IMR-90 (cell line): ENCODE measurements at regions not wholly inside any gene's neighbourhood (a gene's known extent, or its start where the extent isn't known, plus 50 kb on each side); places are given as distances from the start of the nearest gene placed in this dataset.

Experiments
- ATAC-seq: fragments of 200-7000 bp; cut with Tn5 transposase; 2 replicates; pipeline ENCODE4 v1.9.1; 2020; ENCODE audit warnings: low read depth, mild to moderate bottlenecking, moderate library complexity
- BruUV-seq: library from RNA; stranded (reverse); fragments of 400-500 nt; replicated peaks from 2 replicates; lab custom pipeline; 2021; lab: Mats Ljungman, UMichigan
- CTCF ChIA-PET: fragments of 300-600 bp; formaldehyde crosslinking; extraction: SDS; loops from one replicate; lab custom pipeline; 2021; ENCODE audit warnings: antibody characterized with exemption; lab: Yijun Ruan, JAX
- POLR2A ChIA-PET: fragments of 300-600 bp; sonication (Branson Sonifier 250); formaldehyde crosslinking; loops from one replicate; lab custom pipeline; 2022; ENCODE audit warnings: antibody characterized with exemption; ENCODE audit not compliant: unreplicated experiment; lab: Charles Lee
- DNase-seq: peaks from one replicate; pipeline ENCODE4 v3.0.0; 2013
- H2AFZ ChIP-seq: replicated peaks from 2 replicates; pipeline ENCODE3; 2013; ENCODE audit warnings: low read length, mild to moderate bottlenecking; ENCODE audit not compliant: poor library complexity
- H2AK5ac ChIP-seq: 2 replicates; pipeline ENCODE4 v1.6.1; 2013; ENCODE audit warnings: low read depth, low read length, inconsistent platforms
- H2AK9ac ChIP-seq: replicated peaks from 2 replicates; pipeline ENCODE3; 2013; ENCODE audit warnings: mild to moderate bottlenecking, low read depth, low read length, moderate library complexity; ENCODE audit not compliant: poor library complexity
- H2BK120ac ChIP-seq: 2 replicates; pipeline ENCODE4 v1.6.1; 2013; ENCODE audit warnings: low read depth, low read length, inconsistent platforms
- H2BK15ac ChIP-seq: 3 replicates; pipeline ENCODE4 v1.6.1; 2013; ENCODE audit warnings: low read depth, low read length, inconsistent platforms
- H2BK20ac ChIP-seq: 2 replicates; pipeline ENCODE4 v1.6.1; 2013; ENCODE audit warnings: low read depth, mild to moderate bottlenecking, inconsistent platforms, low read length, moderate library complexity
- H2BK5ac ChIP-seq: 2 replicates; pipeline ENCODE4 v1.6.1; 2013; ENCODE audit warnings: mild to moderate bottlenecking, low read depth, low read length, inconsistent platforms; ENCODE audit not compliant: poor library complexity, severe bottlenecking
- H3K14ac ChIP-seq: replicated peaks from 2 replicates; pipeline ENCODE4 v1.6.1; 2013; ENCODE audit warnings: low read depth, low read length, inconsistent platforms
- H3K18ac ChIP-seq: 2 replicates; pipeline ENCODE4 v1.6.1; 2013; ENCODE audit warnings: low read depth, low read length, control low read depth
- H3K23ac ChIP-seq: 2 replicates; pipeline ENCODE4 v1.6.1; 2013; ENCODE audit warnings: low read depth, low read length, inconsistent platforms
- H3K27ac ChIP-seq: 2 replicates; pipeline ENCODE4 v1.5.1; 2013; ENCODE audit warnings: mild to moderate bottlenecking, control low read depth, low read length; ENCODE audit not compliant: insufficient read depth
- H3K27me3 ChIP-seq: 2 replicates; pipeline ENCODE4 v1.6.1; 2013; ENCODE audit warnings: low read length; ENCODE audit not compliant: control insufficient read depth, insufficient read depth
- H3K36me3 ChIP-seq: 2 replicates; pipeline ENCODE4 v1.6.1; 2013; ENCODE audit warnings: low read length, mixed read lengths; ENCODE audit not compliant: control insufficient read depth, insufficient read depth
- H3K4ac ChIP-seq: 2 replicates; pipeline ENCODE4 v1.6.1; 2013; ENCODE audit warnings: low read depth, low read length, inconsistent platforms
- H3K4me1 ChIP-seq: 2 replicates; pipeline ENCODE4 v1.6.1; 2013; ENCODE audit warnings: low read length, mixed read lengths; ENCODE audit not compliant: control insufficient read depth, insufficient read depth
- H3K4me2 ChIP-seq: 2 replicates; pipeline ENCODE4 v1.6.1; 2013; ENCODE audit warnings: low read depth, mild to moderate bottlenecking, control low read depth, low read length, moderate library complexity
- H3K4me3 ChIP-seq: 2 replicates; pipeline ENCODE4 v1.5.1; 2013; ENCODE audit warnings: low read depth, mild to moderate bottlenecking, control low read depth, low read length, moderate library complexity; ENCODE audit not compliant: insufficient read depth
- H3K56ac ChIP-seq: 2 replicates; pipeline ENCODE4 v1.6.1; 2013; ENCODE audit warnings: low read length, inconsistent platforms; ENCODE audit not compliant: insufficient read depth; ENCODE audit errors: extremely low read depth
- H3K79me1 ChIP-seq, 2 experiments: 2 replicates each; pipeline ENCODE4 v1.6.1; 2013; ENCODE audit warnings: low read length in 2 of 2, inconsistent platforms in 1 of 2, low read depth in 1 of 2
- H3K9ac ChIP-seq: 2 replicates; pipeline ENCODE4 v1.6.1; 2013; ENCODE audit warnings: low read depth, low read length, control low read depth
- H3K9me1 ChIP-seq: 2 replicates; pipeline ENCODE4 v1.6.1; 2013; ENCODE audit warnings: low read length, inconsistent platforms; ENCODE audit not compliant: insufficient read depth
- H3K9me3 ChIP-seq: 2 replicates; pipeline ENCODE4 v1.6.1; 2013; ENCODE audit warnings: low read length; ENCODE audit not compliant: control insufficient read depth, insufficient read depth
- H4K20me1 ChIP-seq: 2 replicates; pipeline ENCODE4 v1.6.1; 2013; ENCODE audit warnings: low read length, inconsistent platforms; ENCODE audit not compliant: insufficient read depth
- H4K5ac ChIP-seq: 2 replicates; pipeline ENCODE4 v1.6.1; 2013; ENCODE audit warnings: mild to moderate bottlenecking, low read depth, low read length, control low read depth
- H4K8ac ChIP-seq, 2 experiments: 2 replicates each; pipeline ENCODE4 v1.6.1; 2013; ENCODE audit warnings: low read depth in 2 of 2, low read length in 2 of 2, control low read depth in 1 of 2, inconsistent platforms in 1 of 2
- H4K91ac ChIP-seq: 2 replicates; pipeline ENCODE4 v1.6.1; 2013; ENCODE audit warnings: low read depth, low read length, inconsistent platforms; ENCODE audit not compliant: insufficient read depth
- BHLHE40 ChIP-seq: fragments of 150-350 bp; IDR thresholded peaks from 2 replicates; pipeline ENCODE4 v1.6.1; 2016; ENCODE audit warnings: mild to moderate bottlenecking, low read depth, low read length
- CEBPB ChIP-seq: IDR thresholded peaks from 2 replicates; pipeline ENCODE4 v1.6.1; 2012; ENCODE audit warnings: low read depth, low read length, improper control_type of control experiment
- CHD1 ChIP-seq: IDR thresholded peaks from 2 replicates; pipeline ENCODE4 v1.6.1; 2012; ENCODE audit warnings: low read depth, low read length, improper control_type of control experiment
- CTCF ChIP-seq: conservative IDR thresholded peaks from 2 replicates; pipeline ENCODE4 v1.5.1; 2012; ENCODE audit warnings: mild to moderate bottlenecking, low read depth, low read length, improper control_type of control experiment
- ELK1 ChIP-seq: fragments of 150-350 bp; IDR thresholded peaks from 2 replicates; pipeline ENCODE4 v1.6.1; 2016; ENCODE audit warnings: low read depth, mild to moderate bottlenecking, low read length, moderate library complexity, borderline replicate concordance
- FOS ChIP-seq: fragments of 150-350 bp; IDR thresholded peaks from 2 replicates; pipeline ENCODE4 v1.6.1; 2016; ENCODE audit warnings: low read depth, low read length
- MAFK ChIP-seq: IDR thresholded peaks from 2 replicates; pipeline ENCODE4 v1.6.1; 2012; ENCODE audit warnings: low read depth, low read length, improper control_type of control experiment
- MAZ ChIP-seq: IDR thresholded peaks from 2 replicates; pipeline ENCODE4 v1.6.1; 2012; ENCODE audit warnings: low read depth, mild to moderate bottlenecking, low read length, improper control_type of control experiment, moderate library complexity, borderline replicate concordance
- MXI1 ChIP-seq: IDR thresholded peaks from 2 replicates; pipeline ENCODE4 v1.6.1; 2012; ENCODE audit warnings: low read depth, mild to moderate bottlenecking, low read length, moderate library complexity, borderline replicate concordance
- NFE2L2 ChIP-seq: fragments of 150-350 bp; IDR thresholded peaks from 2 replicates; pipeline ENCODE4 v1.6.1; 2016; ENCODE audit warnings: low read depth, mild to moderate bottlenecking, low read length
- POLR2A ChIP-seq: IDR thresholded peaks from 2 replicates; pipeline ENCODE4 v1.6.1; 2012; ENCODE audit warnings: mild to moderate bottlenecking, low read depth, low read length
- RAD21 ChIP-seq: IDR thresholded peaks from 2 replicates; pipeline ENCODE4 v1.6.1; 2012; ENCODE audit warnings: low read length, improper control_type of control experiment
- RCOR1 ChIP-seq: IDR thresholded peaks from 2 replicates; pipeline ENCODE4 v1.6.1; 2012; ENCODE audit warnings: mild to moderate bottlenecking, low read length, improper control_type of control experiment; ENCODE audit not compliant: insufficient replicate concordance
- RFX5 ChIP-seq: IDR thresholded peaks from 2 replicates; pipeline ENCODE4 v1.8.0; 2012; ENCODE audit warnings: low read depth, mild to moderate bottlenecking, low read length, moderate library complexity
- SMC3 ChIP-seq: fragments of 150-350 bp; IDR thresholded peaks from 2 replicates; pipeline ENCODE4 v1.6.1; 2016; ENCODE audit warnings: low read depth, mild to moderate bottlenecking, antibody characterized with exemption, low read length, moderate library complexity
- USF2 ChIP-seq: fragments of 150-350 bp; IDR thresholded peaks from 2 replicates; pipeline ENCODE4 v1.6.1; 2017; ENCODE audit warnings: mild to moderate bottlenecking, antibody characterized with exemption, low read length, low read depth
- dilution Hi-C: fragments of 300-500 bp; cut with HindIII; formaldehyde crosslinking; loops from one replicate; pipeline ENCODE4 v1.14.3; 2018; ENCODE audit warnings: low sequenced_read_pairs; ENCODE audit not compliant: unreplicated experiment
- in situ Hi-C: fragments of 300-500 bp; cut with MboI; formaldehyde crosslinking; loops from 3 replicates; pipeline ENCODE4 v1.14.3; 2019; ENCODE audit warnings: low sequenced_read_pairs, inconsistent platforms, mixed read lengths
- intact Hi-C: fragments of 100-400 bp; cut with micrococcal nuclease; formaldehyde crosslinking; loops from 2 replicates; pipeline ENCODE4 v1.10.0; 2022

GRCh38 chr1:96346719-96347118, 374.9 kb upstream of the PTBP2 start:
- BruUV-seq, result no TSS peak
- no peaks in the 10 kb centered on the region for H3K4me1 ChIP-seq
- H2AK5ac ChIP-seq, result no peak overlapping the region
- in situ Hi-C loops (no loop called here), dilution Hi-C loops (no loop called here), intact Hi-C loops (no loop called here)
- H2BK20ac ChIP-seq, result no peak overlapping the region
- no peaks in the 10 kb centered on the region for H3K9me1 ChIP-seq
- H2BK15ac ChIP-seq, result no peak overlapping the region
- no peak overlapping the region for H4K8ac ChIP-seq
- no peak overlapping the region for H2BK5ac ChIP-seq
- H3K79me1 ChIP-seq, result no peaks in the 10 kb centered on the region
- H3K4me2 ChIP-seq, result no peak overlapping the region
- H3K36me3 ChIP-seq, result no peaks in the 10 kb centered on the region
- H3K4me3 ChIP-seq, result no peak overlapping the region
- no peak overlapping the region for H2AFZ ChIP-seq
- no peak overlapping the region for H2AK9ac ChIP-seq
- POLR2A ChIA-PET, result no interaction called here
- H3K27me3 ChIP-seq, result no peaks in the 10 kb centered on the region
- no peak overlapping the region for H3K14ac ChIP-seq
- no peak overlapping the region for H3K4ac ChIP-seq
- H4K20me1 ChIP-seq, result no peaks in the 10 kb centered on the region
- H3K27ac ChIP-seq, result no peak overlapping the region
- H3K23ac ChIP-seq, result no peak overlapping the region
- H2BK120ac ChIP-seq, result no peak overlapping the region
- no peak overlapping the region for H3K56ac ChIP-seq
- no peak overlapping the region for H3K9ac ChIP-seq
- CTCF ChIA-PET, result no interaction called here
- ATAC-seq (no peak), DNase-seq (no peak)
- H4K5ac ChIP-seq, result no peak overlapping the region
- no peaks in the 10 kb centered on the region for H3K9me3 ChIP-seq
- TF ChIP-seq MAZ (no peak), ELK1 (no peak), POLR2A (no peak), NFE2L2 (no peak), CTCF (no peak), RFX5 (no peak), FOS (no peak), RAD21 (no peak), MXI1 (no peak), RCOR1 (no peak), USF2 (no peak), CHD1 (no peak), SMC3 (no peak), MAFK (no peak), CEBPB (no peak), BHLHE40 (no peak)
- no peak overlapping the region for H3K18ac ChIP-seq
- no peak overlapping the region for H4K91ac ChIP-seq
